ENCODE measurements at regions not wholly inside any gene's neighbourhood (a gene's known extent, or its start where the extent isn't known, plus 50 kb on each side); places are given as distances from the start of the nearest gene placed in this dataset.
A peak's percentile ranks its signal among the peaks of the same experiment; 100 is the strongest.
"Not testable (repeated sequence)": the region's sequence is repeated elsewhere in the genome, so short reads cannot be mapped to it uniquely, and the experiment has no call there.

DNA sequence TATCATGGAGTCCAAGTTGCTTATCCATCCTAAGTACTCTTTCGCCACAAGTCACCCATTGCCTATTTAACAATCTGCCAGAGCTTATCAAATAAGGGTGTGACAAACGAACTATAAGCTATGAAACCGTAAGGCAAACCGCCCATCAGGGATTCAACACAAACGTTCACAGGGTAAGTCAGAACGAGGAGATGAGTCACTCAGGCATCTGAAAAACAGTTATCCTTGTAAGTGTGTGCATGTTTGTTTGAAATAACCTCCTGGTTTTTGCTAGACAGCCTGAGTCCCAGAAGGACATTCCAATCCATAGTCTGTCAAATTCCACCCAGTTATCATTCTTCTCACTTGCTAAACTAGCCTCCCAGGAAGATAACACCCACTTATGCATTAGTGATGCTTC lies 299.1 kb downstream of the PAX3 start:
- peak in 1 of 2 experiments; percentile 15 for DNase-seq (ENCODE audit: low read depth in 2 of 2)

DNA sequence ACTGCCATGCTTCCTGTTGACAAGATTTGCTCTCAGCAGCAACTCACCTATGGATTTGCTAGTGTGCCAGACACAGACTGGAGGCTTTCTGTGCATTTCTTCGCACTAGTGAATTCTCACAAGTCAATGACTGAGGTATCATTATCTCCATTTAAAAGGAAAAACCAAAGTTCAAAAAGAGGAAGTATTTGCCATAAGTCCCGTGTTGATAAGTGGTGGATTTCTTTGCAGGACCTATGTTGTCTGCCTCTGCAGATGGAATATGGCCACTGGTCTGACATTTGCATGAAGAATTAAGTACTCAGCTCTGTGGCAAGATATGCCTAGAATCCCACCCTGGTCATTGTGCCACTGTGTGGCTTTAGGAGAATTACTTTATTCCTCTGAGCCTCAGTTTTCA lies 299.6 kb downstream of the PAX3 start:
- DNase-seq (ENCODE audit: low read depth in 2 of 2), result no peak

DNA sequence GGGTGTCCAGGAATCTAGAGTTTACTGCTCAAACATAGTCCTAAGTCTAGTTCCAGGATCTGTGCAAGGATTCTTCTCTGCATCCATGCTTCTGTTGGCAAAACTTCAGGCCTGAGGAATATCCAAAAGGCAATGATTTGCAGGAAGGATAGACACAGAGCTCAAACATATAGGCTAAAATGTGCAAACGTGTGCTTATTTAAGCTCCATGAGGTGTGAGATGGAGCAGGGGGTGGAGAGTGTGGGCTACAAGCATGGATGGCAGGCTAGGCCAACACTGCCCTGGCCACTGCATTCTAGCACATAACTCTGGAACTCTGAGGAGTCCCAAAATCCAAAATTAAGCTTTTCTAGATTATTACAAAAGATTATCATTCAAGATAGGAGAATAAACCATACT lies 301.1 kb downstream of the PAX3 start:
- no peak for DNase-seq (ENCODE audit: low read depth in 2 of 2)

DNA sequence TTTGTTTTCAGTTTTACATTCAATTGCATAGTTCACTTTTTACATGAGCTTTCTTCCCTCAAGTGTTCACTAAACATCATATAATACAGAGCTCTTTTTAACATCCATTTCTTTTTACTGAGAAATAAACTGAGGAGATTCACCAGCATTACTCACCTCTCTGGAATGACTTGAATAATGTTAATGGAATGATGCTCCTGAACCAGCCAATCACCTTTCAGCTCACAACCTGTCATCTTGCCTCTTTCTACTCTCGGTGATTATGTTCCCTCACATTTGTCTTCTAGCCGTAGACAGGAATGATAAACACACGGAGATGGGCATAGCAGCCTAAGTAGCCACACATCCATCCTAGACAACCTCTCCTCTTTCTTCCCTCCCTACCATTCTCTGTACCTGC lies 301.7 kb downstream of the PAX3 start:
- peak; percentile 74 to 76 for DNase-seq (ENCODE audit: low read depth in 2 of 2)

DNA sequence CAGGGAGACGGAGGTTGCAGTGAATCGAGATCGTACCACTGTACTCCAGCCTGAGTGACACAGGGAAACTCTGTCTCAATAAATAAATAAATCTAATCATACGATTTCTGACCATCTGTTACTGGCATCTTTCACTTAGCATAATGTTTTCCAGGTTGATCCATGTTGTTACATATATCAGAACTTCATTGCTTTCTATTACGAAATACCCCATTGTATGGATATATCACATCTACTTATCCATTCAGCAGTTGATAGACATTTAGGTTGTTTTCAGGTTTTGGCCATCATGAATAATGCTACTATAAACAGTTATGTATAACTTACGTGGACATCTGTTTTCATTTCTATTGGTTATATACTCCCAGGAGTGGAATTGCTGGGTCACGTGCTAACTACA lies 303.9 kb downstream of the PAX3 start:
- DNase-seq (ENCODE audit: low read depth in 2 of 2), result no peak

DNA sequence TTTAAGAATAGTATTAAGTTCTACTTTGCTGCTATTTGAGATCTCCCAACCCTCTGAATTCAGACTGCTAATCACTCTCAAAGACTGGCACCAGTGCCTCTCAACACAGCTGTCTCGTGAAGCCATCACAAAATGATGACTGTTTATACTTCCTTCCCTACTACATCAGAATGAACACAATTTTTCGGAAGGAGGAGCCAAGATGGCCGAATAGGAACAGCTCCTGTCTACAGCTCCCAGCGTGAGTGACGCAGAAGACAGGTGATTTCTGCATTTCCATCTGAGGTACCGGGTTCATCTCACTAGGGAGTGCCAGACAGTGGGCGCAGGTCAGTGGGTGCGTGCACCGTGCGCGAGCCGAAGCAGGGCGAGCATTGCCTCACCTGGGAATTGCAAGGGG lies 314.4 kb downstream of the PAX3 start:
- not testable (repeated sequence) for DNase-seq (ENCODE audit: low read depth in 2 of 2)

DNA sequence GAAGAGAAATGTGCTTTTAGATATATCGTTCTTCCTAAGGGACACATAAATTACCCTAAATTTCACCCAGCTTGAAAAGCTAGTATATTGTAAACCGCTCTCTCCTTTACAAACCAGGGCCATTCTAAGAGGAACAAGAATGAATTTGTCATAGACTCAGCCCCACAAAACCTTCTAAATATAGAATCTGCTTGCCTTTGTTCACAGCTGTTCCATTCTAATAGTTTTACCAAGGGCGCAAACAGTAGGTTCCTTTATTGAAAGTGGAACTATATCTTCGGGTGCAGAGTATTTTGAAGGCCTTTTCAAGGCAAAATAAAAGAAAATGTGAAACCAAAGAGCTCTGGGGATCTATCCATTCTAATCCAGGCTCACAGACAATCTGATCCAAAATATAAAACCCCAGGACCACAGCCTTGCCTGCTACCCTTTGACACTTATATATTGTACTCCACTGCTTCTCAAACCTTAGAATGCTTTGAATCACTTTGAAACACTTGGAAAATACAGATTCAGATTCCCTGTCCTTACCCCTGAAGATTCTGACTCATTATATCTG lies 316.8 kb downstream of the PAX3 start:
- no peak for DNase-seq (ENCODE audit: low read depth in 2 of 2)

DNA sequence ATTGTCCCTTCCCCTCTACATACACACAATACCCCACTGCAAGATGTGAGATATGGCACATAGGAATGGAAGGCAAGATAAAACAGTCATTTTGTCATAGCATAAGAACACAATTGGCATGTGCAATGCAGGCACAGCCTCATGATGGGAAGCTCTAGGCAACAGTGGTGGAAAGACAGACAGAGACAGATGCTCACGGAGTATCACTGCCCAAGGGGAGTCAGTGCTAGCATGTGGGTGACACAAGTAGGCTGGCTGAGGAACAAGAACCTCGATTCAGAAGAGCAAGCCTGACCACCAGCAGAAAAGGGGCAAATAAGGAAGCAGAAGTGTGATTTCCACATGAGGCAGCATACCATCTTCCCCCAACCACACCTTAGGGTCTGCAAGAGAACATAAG lies 323.6 kb downstream of the PAX3 start:
- no peak for DNase-seq (ENCODE audit: low read depth in 2 of 2)

DNA sequence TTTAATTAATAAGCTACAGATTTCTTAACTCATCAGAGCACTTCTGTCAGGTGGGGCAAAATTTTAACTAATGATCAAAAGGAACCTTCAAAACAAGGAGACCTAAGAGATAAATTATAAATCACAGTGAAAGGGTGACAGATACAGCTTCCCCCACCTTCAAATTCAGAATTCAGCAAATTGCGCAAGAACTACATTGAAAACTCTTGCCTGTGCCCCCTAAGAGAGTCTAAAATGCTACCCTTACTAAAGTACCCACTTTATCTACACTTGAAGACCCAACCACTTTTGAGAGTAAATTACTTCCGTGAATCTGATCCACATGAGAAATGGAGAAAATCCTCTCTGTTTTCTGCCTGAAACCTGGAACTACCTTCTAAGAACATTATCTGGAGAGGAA lies 324.9 kb downstream of the PAX3 start:
- no peak for DNase-seq (ENCODE audit: low read depth in 2 of 2)

DNA sequence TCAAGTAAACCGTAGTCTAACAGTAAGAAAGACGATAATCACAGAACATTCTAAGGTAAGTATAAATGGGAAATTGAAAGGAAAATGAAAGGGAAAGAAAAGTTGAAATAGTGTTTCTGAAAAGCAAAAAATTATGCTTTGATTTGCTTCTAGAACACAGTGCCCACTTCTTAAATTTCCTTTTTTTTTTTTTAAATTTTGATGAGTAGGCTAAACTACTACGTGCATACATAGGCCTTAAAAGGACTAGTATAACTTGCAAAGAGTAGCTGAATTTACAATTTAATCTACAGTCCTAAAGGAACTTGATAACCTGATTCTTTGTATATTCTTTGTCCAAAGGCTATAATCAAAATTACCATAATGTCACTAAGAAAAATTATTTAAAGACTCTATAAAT lies 325.3 kb downstream of the PAX3 start:
- DNase-seq (ENCODE audit: low read depth in 2 of 2), result no peak

DNA sequence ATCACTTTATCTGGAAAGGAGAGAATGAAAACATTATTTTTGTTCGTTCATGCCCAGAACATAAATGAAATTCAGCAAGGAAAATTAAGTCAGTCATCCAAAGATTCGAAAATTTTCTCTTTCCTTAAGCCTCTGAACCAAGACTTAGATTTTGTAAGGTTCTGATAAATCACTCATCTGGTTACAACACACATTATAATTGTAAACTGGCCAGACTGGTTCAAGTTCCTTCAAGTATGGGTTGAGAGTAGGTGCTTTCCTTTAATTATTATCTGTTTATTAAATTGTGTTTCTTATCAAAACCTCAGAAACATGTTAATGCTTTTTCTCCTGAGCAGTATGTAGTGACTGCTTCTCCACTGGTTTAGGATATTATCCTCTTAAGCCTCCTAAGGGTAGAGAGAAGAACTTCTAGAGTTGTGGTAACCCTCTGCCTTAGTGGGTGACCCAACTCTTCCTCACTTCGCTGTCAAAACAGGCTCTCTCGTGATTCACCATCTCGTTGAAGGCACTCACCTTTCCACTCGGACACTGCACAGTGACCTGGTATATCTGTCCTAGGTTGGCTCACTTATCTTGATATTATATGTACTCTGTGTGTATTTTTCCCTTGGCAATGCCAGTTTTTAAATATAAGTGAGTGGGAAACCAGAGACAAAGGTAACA lies 325.9 kb downstream of the PAX3 start:
- no peak for DNase-seq (ENCODE audit: low read depth in 2 of 2)

DNA sequence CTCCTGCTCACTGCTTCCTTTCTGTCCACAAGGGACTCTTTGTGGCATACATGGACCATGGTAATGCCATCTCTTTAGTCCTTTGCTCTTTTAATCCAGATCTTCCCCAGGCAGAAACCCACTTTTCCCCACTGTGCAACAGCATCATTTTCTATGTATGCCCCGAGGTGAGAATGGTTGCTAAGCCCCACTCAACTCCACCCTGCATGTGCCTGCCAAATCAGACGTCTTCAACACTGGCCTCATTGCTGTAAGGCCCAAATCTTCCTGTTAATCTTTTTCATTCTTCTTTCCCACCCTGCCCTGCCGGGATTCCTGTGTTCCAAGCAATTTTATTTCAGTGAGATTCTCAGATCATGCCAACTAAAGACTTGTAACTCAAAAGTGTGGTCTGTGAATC lies 328.4 kb downstream of the PAX3 start:
- DNase-seq (ENCODE audit: low read depth in 2 of 2), result no peak

DNA sequence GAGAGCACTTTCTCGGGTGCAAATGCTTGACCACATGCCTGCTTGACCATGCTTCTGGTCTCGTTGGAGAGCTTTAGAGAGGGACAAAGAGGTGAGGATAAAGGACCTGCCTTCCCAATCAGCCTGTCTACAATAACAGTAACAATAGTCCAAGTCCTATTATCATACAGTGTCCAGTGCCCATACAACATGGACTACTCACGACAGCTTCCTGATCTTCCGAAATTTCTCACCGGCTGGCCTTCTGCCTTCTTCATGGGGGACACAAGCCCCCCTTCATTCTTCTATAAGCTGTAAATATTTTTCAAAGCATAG lies 329.0 kb downstream of the PAX3 start:
- no peak for DNase-seq (ENCODE audit: low read depth in 2 of 2)

DNA sequence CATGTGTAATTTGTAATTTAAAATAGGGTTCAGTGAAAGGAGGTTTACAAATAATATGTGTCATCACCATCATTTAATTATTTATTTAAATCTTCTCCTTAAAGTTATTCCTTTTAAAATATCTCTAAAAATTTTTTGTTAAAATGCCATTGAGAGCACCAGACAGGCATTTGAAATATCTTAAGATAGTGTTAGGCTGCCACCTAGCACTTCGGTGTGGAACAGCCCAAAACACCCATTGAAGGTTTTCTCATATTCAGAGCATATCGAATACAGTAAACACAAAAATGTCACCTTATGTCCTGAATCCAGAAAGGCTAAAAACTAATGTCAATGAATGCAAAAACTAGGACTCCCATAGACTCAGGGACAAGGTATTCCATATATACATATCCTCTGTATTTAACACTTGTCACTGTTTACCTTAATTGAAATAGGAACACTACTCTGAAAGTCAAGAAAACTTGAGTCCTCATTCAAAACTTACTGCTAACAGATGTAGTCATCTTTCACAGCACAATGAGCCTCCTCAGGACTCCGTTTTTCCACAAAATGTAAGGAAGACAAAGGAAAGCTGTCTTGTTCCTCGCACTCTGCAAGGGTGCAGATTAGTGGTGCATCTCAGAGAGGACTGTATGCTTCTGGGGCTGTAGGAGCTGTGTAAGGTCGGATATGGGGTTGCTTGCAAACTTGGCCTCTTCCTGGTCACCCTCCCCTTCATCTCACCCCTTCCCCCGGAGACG lies 329.5 kb downstream of the PAX3 start:
- DNase-seq (ENCODE audit: low read depth in 2 of 2), result peak; percentile 5 to 9

DNA sequence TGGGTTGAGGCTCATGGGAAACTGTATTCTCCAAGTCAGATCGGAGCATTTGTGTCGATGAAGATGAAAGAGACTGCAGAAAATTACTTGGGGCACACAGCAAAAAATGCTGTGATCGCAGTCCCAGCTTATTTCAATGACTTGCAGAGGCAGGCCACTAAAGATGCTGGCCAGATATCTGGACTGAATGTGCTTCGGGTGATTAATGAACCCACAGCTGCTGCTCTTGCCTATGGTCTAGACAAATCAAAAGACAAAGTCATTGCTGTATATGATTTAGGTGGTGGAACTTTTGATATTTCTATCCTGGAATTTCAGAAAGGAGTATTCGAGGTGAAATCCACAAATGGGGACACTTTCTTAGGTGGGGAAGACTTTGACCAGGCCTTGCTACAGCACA lies 336.6 kb downstream of the PAX3 start:
- DNase-seq (ENCODE audit: low read depth in 2 of 2), result no peak

DNA sequence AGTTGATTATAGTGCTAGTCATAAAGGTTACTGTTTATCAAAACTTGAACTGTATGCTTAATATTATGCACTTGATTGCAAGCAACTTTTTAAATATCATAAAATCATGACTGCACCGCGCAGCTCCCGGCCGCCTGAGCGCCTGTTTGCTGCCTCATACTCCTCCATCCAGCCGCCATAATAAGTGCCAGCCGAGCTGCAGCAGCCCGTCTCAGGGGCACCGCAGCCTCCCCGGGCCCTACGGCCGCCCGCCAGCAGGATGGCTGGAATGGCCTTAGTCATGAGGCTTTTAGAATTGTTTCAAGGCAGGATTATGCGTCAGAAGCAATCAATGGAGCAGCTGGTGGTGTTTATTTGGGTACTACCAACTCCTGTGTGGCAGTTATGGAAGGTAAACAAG lies 337.2 kb downstream of the PAX3 start:
- no peak for DNase-seq (ENCODE audit: low read depth in 2 of 2)

DNA sequence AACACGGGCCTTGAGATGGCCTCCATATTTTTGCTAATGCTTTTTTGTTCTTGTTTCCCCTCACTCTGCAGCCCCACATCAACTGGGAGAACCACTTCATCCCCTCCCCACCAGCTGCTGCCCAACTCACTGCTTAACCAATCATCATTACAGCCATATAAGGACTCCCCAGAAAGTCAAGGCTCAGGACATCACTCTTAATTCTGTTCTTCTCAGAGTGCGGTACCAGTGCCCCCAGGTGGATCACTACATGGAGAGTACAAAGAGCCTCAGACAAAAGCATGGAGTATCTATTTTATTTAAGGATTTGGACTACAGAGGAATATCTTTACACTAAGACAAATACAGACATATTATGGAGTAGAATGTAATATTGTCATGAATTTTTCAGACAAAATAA lies 340.6 kb downstream of the PAX3 start:
- no peak for DNase-seq (ENCODE audit: low read depth in 2 of 2)

DNA sequence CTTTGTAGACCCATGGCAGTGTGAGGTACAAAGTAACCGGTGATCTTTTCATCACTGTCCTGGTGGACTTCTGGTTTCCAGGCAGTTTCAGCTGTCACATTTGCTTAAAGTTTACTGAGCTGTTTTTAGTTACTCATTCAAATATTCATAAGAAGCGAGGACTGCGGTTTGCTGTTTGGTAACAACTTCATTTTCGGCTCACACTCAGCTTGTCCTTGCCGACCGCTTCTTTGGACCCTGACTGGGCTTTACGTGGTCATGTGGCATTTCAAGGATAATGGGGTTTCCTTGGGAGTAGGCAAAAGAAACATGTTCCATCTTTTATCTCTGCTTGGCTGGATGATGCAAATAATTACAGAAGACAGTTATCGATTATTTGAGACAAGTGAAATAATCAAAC lies 350.7 kb downstream of the PAX3 start:
- DNase-seq (ENCODE audit: low read depth in 2 of 2), result no peak

DNA sequence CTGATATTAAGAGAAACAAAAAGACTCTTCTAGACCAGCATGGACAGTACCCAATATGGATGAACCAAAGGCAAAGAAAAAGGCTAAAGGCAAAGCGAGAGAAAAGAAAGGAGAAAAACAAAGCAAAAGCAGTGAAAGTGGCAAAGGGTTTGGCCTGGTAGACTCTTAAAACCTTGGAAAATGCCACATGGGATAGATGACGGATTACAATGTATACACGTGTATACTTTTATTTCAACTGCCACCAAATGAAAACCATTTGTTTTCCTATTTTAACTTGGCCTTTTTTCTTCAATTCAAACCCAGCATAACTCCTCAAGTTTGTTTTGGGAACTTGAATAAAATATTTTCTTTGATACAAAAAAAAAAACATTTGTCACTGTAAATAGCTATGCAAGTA lies 354.3 kb downstream of the PAX3 start:
- DNase-seq (ENCODE audit: low read depth in 2 of 2), result not testable (repeated sequence)

DNA sequence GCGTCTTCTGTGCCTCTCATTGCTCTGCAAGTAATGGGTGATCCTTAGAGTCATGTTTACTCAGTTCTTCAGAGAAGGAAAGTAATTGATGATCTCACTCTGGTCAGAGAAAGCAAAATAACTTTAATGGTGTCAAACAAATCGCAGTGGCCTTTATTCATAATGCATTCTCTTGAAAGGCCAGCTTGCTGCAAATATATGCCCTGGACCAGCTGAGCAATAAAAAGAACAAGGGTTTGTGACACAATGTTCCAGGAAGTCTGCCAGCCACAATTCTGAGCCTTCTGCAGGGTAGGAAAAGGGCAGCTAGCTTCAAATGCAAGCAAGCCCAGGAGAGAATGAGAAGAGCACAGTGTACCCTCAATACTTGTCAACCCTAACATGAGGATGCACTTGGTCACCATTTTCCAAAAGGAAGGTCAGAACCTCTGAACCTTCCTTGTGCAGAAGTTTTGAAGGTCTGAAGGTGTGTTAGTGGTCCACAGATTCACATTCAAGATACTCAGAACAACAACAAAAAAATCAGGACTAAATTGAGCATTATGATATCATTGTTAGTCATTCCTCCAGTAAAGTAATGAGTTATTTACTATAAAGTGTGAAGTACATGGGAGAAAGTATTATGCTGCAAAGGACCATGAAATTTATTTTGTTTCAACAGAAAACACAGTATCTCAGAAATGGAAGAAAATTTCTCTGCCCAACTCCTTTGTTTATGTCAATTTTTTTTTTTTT lies 355.6 kb downstream of the PAX3 start:
- no peak for DNase-seq (ENCODE audit: low read depth in 2 of 2)

DNA sequence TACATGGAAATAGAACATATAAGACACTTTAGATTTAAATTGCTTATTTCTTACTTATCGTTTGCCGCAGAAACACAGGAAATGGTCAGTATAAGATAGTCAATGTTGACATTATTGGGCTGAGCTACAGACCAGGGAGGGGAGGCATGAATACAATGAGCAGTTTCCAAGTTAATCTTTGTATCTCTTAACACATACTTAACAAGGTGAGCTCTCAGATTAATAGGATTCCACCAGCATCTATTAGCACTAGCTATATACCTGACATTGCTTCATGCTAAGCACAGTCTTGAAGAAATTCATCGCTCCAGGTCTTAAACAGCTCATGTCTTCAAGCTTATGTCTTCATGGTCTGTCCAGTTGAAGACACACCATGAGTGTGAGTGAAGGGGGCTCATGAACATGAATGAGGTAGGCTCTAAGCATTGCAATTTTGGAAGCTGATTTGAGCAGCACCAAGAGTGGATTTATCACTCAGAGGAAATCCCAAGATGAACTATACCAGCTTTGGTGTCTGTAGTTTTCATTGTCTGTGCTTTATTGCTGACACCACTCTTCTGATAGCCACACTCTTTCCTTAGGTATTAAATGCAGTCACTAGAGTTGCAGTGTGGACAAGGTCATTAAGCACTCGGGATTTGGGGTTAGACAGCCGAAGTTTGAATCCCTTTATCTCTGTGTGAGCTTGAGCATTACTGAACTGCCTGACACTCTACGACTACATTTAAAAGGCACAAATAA lies 359.3 kb upstream of the EPHA4 start:
- no peak for DNase-seq (ENCODE audit: low read depth in 2 of 2)

DNA sequence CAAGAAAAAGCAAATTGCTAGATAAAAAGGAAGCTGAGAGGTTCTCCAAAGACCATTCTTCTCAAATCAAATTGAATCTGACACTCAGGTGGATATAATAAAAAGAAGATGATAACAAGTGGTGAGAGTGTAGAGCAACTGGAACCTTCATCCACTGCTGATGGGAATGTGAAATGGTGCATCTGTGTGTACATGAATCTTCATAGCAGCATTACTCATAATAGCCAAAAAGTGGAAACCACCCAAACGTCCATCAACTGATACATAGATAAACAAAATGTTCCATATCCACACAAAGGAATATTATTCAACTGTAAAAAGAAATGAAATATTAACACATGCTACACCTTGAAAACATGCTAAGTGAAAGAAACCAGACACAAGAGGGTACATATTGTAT lies 357.2 kb upstream of the EPHA4 start:
- DNase-seq (ENCODE audit: low read depth in 2 of 2), result no peak
